GM12801 (cell line): ENCODE measurements at regions not wholly inside any gene's neighbourhood (a gene's known extent, or its start where the extent isn't known, plus 50 kb on each side); places are given as distances from the start of the nearest gene placed in this dataset.

Source experiments
- CTCF ChIP-seq: IDR thresholded peaks from one replicate; pipeline ENCODE4 v1.5.1; 2011; ENCODE audit warnings: control low read depth; ENCODE audit not compliant: insufficient read length; ENCODE audit errors: extremely low read depth

GRCh38 chr11:16609769-16610168 lies 128.7 kb upstream of the C11orf58 start:
- no peak for TF ChIP-seq CTCF

GRCh38 chr11:16607675-16608644 lies 130.5 kb upstream of the C11orf58 start:
- no peak for TF ChIP-seq CTCF

GRCh38 chr11:16606784-16607674 lies 131.4 kb upstream of the C11orf58 start:
- no peak for TF ChIP-seq CTCF

GRCh38 chr11:16605894-16606783 lies 132.3 kb upstream of the C11orf58 start:
- TF ChIP-seq CTCF, result peak; percentile 73

GRCh38 chr11:16605389-16605893 lies 133.0 kb upstream of the C11orf58 start:
- no peak for TF ChIP-seq CTCF

GRCh38 chr11:16604794-16605388 lies 133.6 kb upstream of the C11orf58 start:
- no peak for TF ChIP-seq CTCF
